ENCODE measurements at regions not wholly inside any gene's neighbourhood (a gene's known extent, or its start where the extent isn't known, plus 50 kb on each side); places are given as distances from the start of the nearest gene placed in this dataset.

- TF ChIP-seq POLR2A (IDR thresholded peaks at IDR 0.05; ENCODE audit: low read length): no peak
- no peak for TF ChIP-seq GATA1 (IDR thresholded peaks at IDR 0.05; ENCODE audit: low read depth, low read length)
Observed at GRCh38 chr5:168046163-168046562, 245.3 kb upstream of the WWC1 start.
